CD4-positive, alpha-beta T cell (primary cell): ENCODE measurements at regions not wholly inside any gene's neighbourhood (a gene's known extent, or its start where the extent isn't known, plus 50 kb on each side); places are given as distances from the start of the nearest gene placed in this dataset.

ENCODE experiments used
- ATAC-seq: fragments of 200-7000 bp; cut with Tn5 transposase; one replicate; pipeline ENCODE4 v1.10.0; 2022; ENCODE audit warnings: mild to moderate bottlenecking; ENCODE audit not compliant: poor library complexity
- CTCF ChIA-PET: fragments of 350-600 bp; sonication (Branson Sonifier 250); formaldehyde crosslinking; loops from one replicate; lab custom pipeline; 2021; ENCODE audit warnings: antibody characterized with exemption, inconsistent platforms; lab: Charles Lee
- POLR2A ChIA-PET: fragments of 350-600 bp; sonication (Branson Sonifier 250); formaldehyde crosslinking; loops from one replicate; lab custom pipeline; 2021; ENCODE audit warnings: antibody characterized with exemption, inconsistent platforms; lab: Charles Lee
- DNase-seq, 14 experiments: peaks; one replicate each; pipeline ENCODE4 v3.0.0-alpha.2; 2013 to 2020; ENCODE audit warnings: mixed read lengths in 2 of 14
- H3K27ac ChIP-seq, 2 donors: one replicate each; pipeline versions ENCODE4 v1.5.1 to v1.7.0; 2013; ENCODE audit warnings: low read length in 2 of 2, low read depth in 1 of 2, mild to moderate bottlenecking in 1 of 2
- H3K27me3 ChIP-seq, 2 experiments: 1 replicate in 1 of 2; 2 replicates in 1 of 2; pipeline versions ENCODE4 v1.6.1 to v1.7.0; 2013; ENCODE audit warnings: low read length in 2 of 2, control low read depth in 1 of 2, mild to moderate bottlenecking in 1 of 2, moderate library complexity in 1 of 2; ENCODE audit not compliant: insufficient read depth in 2 of 2, control insufficient read depth in 1 of 2
- H3K36me3 ChIP-seq: one replicate; pipeline ENCODE4 v1.6.1; 2013; ENCODE audit warnings: low read length, control low read depth; ENCODE audit not compliant: insufficient read depth
- H3K4me1 ChIP-seq: one replicate; pipeline ENCODE4 v1.6.1; 2013; ENCODE audit warnings: low read length, control low read depth; ENCODE audit not compliant: insufficient read depth
- H3K4me3 ChIP-seq: one replicate; pipeline ENCODE4 v1.5.1; 2013; ENCODE audit warnings: mild to moderate bottlenecking, low read length, moderate library complexity
- H3K9me3 ChIP-seq, 2 experiments: 1 replicate in 1 of 2; 2 replicates in 1 of 2; pipeline versions ENCODE4 v1.6.1 to v1.7.0; 2013; ENCODE audit warnings: low read length in 2 of 2, mild to moderate bottlenecking in 2 of 2, control low read depth in 1 of 2, moderate library complexity in 1 of 2; ENCODE audit not compliant: control insufficient read depth in 1 of 2, insufficient read depth in 1 of 2
- H3K27ac Mint-ChIP-seq: one replicate; pipeline ENCODE4 v1.8.0; 2020; ENCODE audit warnings: mixed read lengths
- H3K27me3 Mint-ChIP-seq: one replicate; pipeline ENCODE4 v1.8.0; 2021; ENCODE audit warnings: mixed read lengths
- H3K36me3 Mint-ChIP-seq: one replicate; pipeline ENCODE4 v1.8.0; 2021; ENCODE audit warnings: low read depth, mixed read lengths
- H3K4me1 Mint-ChIP-seq: one replicate; pipeline ENCODE4 v1.8.0; 2021; ENCODE audit warnings: low read depth, mixed read lengths
- H3K4me3 Mint-ChIP-seq: one replicate; pipeline ENCODE4 v1.8.0; 2020; ENCODE audit warnings: mild to moderate bottlenecking, mixed read lengths
- H3K9me3 Mint-ChIP-seq: one replicate; pipeline ENCODE4 v1.8.0; 2020; ENCODE audit warnings: mixed read lengths
- CTCF ChIP-seq: fragments of 200-600 bp; IDR thresholded peaks from one replicate; pipeline ENCODE4 v1.8.0; 2022; ENCODE audit warnings: antibody characterized with exemption, mild to moderate bottlenecking
- intact Hi-C, 2 experiments: fragments of 100-400 bp; cut with DNase I in 1 of 2; cut with micrococcal nuclease in 1 of 2; formaldehyde crosslinking; loops; one replicate each; pipeline versions ENCODE4 v1.15.1 to v1.9.0; 2023 to 2025; cut with DNase I, micrococcal nuclease

GRCh38 chr10:4312051-4312835 is 513.8 kb upstream of the AKR1E2 start:
- POLR2A ChIA-PET: no interaction called here
- Mint-ChIP-seq H3K27ac (no peak overlapping the region), H3K9me3 (no peaks in the 10 kb centered on the region)

DNA sequence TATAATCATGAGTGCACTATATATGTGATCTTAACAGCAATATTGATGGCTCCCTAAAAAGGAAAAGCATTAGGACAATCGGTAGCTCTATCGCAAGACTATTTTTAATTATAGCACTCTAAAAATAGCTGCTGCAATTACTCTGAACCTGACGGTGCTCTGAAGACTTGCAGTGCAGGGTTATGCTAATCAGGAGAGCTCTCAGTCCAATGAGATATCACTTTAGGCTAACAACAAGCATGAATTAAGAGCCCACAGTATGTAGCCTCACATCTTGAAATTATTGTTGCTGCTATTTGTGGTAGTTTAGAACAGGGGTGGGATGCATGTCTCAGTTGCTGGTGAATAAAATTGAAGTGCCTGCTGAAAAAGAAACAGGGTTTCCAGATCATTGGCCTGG is 515.8 kb upstream of the AKR1E2 start:
- intact Hi-C loops: no loop called here
- no peaks in the 10 kb centered on the region for H3K36me3 Mint-ChIP-seq
- H3K4me3 Mint-ChIP-seq: no peak overlapping the region
- no peak for TF ChIP-seq CTCF
- ChIA-PET POLR2A (no interaction called here), CTCF (no interaction called here)
- Histone ChIP-seq H3K27ac (no peak overlapping the region), H3K27me3 (no peaks in the 10 kb centered on the region), H3K36me3 (no peaks in the 10 kb centered on the region), H3K4me1 (no peaks in the 10 kb centered on the region), H3K4me3 (no peak overlapping the region), H3K9me3 (no peaks in the 10 kb centered on the region)
- H3K27me3 Mint-ChIP-seq: no peaks in the 10 kb centered on the region
- no peaks in the 10 kb centered on the region for H3K4me1 Mint-ChIP-seq
- no peak for DNase-seq
- no peak for ATAC-seq
- no peaks in the 10 kb centered on the region for H3K9me3 Mint-ChIP-seq
- no peak overlapping the region for H3K27ac Mint-ChIP-seq

More at GRCh38 chr10:4312051-4312835, 513.8 kb upstream of the AKR1E2 start:
- Histone ChIP-seq H3K27me3 (no peaks in the 10 kb centered on the region), H3K4me1 (no peaks in the 10 kb centered on the region), H3K27ac (no peak overlapping the region), H3K36me3 (no peaks in the 10 kb centered on the region), H3K4me3 (no peak overlapping the region), H3K9me3 (no peaks in the 10 kb centered on the region)
- no peaks in the 10 kb centered on the region for H3K36me3 Mint-ChIP-seq
- TF ChIP-seq CTCF: no peak
- H3K27me3 Mint-ChIP-seq: no peaks in the 10 kb centered on the region
- DNase-seq (no peak), ATAC-seq (no peak)
- H3K4me3 Mint-ChIP-seq: no peak overlapping the region
- CTCF ChIA-PET: interaction anchor here (1.0 kb wide), 1 partner anchor 12 kb away, joined by 3 read pairs; no protein-coding TSS in a partner anchor
- intact Hi-C loops: no loop called here
- H3K4me1 Mint-ChIP-seq: no peaks in the 10 kb centered on the region

- no peaks in the 10 kb centered on the region for H3K27me3 ChIP-seq
- H3K4me3 ChIP-seq: no peak overlapping the region
- no peak for ATAC-seq
- ChIA-PET POLR2A (interaction anchor here (1.8 kb wide), 1 partner anchor 10 kb away, joined by 4 read pairs; no protein-coding TSS in a partner anchor), CTCF (no interaction called here)
- H3K4me3 Mint-ChIP-seq: no peak overlapping the region
- no peaks in the 10 kb centered on the region for H3K4me1 ChIP-seq
- no peak for DNase-seq
- intact Hi-C loops: no loop called here
- H3K27ac Mint-ChIP-seq: no peak overlapping the region
- H3K27ac ChIP-seq: no peak overlapping the region
- no peaks in the 10 kb centered on the region for H3K9me3 ChIP-seq
- peaks cover 5% of the 10 kb centered on the region for H3K27me3 Mint-ChIP-seq
- H3K36me3 Mint-ChIP-seq: no peaks in the 10 kb centered on the region
- no peaks in the 10 kb centered on the region for H3K36me3 ChIP-seq
- no peak for TF ChIP-seq CTCF
- H3K4me1 Mint-ChIP-seq: no peaks in the 10 kb centered on the region
- no peaks in the 10 kb centered on the region for H3K9me3 Mint-ChIP-seq
Observed at GRCh38 chr10:4307910-4308309, 518.1 kb upstream of the AKR1E2 start.
